ENCODE measurements at regions not wholly inside any gene's neighbourhood (a gene's known extent, or its start where the extent isn't known, plus 50 kb on each side); places are given as distances from the start of the nearest gene placed in this dataset.

DNA sequence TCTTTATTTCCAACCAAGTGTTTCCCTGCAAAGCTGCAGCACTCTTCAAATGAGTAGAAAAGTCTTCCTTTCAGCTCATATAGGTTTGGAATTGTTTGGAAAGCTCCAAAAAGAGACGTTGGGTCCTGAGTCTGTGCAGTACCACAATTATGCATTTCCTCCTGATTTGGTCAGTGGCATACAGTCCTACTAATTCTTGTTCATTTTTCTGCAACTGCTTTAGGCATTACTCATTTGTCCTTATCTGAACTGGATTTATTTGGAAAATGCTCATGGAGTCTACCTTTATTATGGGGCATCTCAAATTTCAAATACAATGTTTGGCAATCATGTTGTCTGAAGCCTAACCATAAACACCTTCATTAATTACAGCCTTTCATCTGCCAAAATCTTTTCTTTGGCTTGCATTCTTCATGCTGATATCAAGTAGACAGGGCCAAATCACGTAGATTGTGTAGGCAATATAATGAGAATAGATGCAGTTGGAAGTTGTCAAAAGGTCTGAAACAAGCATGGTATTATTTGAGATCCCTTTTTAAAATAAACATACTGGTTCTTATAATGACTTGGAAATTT lies 232.8 kb downstream of the TLE1 start:
- H3K36me3 ChIP-seq (replicated peaks in 1 of 2; ENCODE audit: insufficient read depth in 1 of 2, low read depth in 2 of 2): no peaks in the 10 kb centered on the region
- WGBS, 2 donors: 49 to 63% methylated on average over 2 of the region's 2 CpGs
- no peak for DNase-seq

DNA sequence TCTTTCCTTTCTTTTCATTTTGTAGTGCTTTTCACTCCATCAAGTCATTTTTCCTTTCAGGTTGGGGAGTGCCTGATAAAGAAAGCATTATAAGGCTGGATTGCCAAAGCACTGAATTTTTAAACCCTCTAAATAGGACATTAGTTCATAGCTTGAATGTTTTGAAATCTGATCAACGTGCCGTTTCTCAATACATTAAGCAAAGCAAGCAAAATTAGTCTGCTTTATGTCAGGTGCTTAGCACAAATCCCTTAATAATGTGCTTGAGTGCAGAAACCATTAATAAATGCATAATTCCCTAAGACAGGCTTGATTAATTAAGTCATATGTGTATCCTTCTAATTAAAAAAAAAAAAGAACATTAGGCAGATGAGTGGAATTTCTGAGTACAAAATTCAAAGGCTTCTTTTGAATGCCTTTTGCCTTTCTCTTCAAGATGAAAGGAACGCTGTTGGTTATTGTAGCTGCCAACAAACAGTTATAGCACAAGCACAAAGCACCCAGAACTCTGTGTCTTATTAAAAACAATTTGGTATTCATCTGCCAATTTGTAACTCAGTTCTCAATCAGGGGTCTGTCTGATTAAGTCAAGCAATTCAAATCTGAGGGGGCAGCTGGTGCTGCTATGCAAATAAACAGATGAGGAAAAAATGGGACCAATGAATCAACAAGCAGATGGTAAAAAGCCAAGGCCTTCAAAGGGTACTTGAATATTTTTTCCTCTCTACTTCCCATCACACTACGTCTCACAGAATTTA lies 233.7 kb downstream of the TLE1 start:
- Histone ChIP-seq H3K4me3 (no peak overlapping the region), H3K9me3 (no peaks in the 10 kb centered on the region), H3K36me3 (replicated peaks in 1 of 2; ENCODE audit: insufficient read depth in 1 of 2, low read depth in 2 of 2) (no peaks in the 10 kb centered on the region), H3K4me1 (no peaks in the 10 kb centered on the region), H3K27ac (no peak overlapping the region), H3K27me3 (no peaks in the 10 kb centered on the region)
- DNase-seq (no peak), ATAC-seq (no peak)
- TF ChIP-seq, protein P1, sequence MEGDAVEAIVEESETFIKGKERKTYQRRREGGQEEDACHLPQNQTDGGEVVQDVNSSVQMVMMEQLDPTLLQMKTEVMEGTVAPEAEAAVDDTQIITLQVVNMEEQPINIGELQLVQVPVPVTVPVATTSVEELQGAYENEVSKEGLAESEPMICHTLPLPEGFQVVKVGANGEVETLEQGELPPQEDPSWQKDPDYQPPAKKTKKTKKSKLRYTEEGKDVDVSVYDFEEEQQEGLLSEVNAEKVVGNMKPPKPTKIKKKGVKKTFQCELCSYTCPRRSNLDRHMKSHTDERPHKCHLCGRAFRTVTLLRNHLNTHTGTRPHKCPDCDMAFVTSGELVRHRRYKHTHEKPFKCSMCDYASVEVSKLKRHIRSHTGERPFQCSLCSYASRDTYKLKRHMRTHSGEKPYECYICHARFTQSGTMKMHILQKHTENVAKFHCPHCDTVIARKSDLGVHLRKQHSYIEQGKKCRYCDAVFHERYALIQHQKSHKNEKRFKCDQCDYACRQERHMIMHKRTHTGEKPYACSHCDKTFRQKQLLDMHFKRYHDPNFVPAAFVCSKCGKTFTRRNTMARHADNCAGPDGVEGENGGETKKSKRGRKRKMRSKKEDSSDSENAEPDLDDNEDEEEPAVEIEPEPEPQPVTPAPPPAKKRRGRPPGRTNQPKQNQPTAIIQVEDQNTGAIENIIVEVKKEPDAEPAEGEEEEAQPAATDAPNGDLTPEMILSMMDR (IDR thresholded peaks at IDR 0.05): no peak
- TF ChIP-seq POLR2A (IDR thresholded peaks at IDR 0.05): no peak
- intact Hi-C loops (cut with DNase I): no loop called here
- WGBS, 2 donors: 65 to 70% methylated on average over 4 of the region's 4 CpGs

More for the DNA sequence above, 232.8 kb downstream of the TLE1 start:
- Histone ChIP-seq H3K9me3 (no peaks in the 10 kb centered on the region), H3K4me1 (no peaks in the 10 kb centered on the region), H3K4me3 (no peak overlapping the region), H3K27ac (no peak overlapping the region), H3K27me3 (no peaks in the 10 kb centered on the region)
- intact Hi-C loops (cut with DNase I): no loop called here
- no peak for TF ChIP-seq POLR2A (IDR thresholded peaks at IDR 0.05)
- TF ChIP-seq, protein P1 (IDR thresholded peaks at IDR 0.05): no peak
- no peak for ATAC-seq

DNA sequence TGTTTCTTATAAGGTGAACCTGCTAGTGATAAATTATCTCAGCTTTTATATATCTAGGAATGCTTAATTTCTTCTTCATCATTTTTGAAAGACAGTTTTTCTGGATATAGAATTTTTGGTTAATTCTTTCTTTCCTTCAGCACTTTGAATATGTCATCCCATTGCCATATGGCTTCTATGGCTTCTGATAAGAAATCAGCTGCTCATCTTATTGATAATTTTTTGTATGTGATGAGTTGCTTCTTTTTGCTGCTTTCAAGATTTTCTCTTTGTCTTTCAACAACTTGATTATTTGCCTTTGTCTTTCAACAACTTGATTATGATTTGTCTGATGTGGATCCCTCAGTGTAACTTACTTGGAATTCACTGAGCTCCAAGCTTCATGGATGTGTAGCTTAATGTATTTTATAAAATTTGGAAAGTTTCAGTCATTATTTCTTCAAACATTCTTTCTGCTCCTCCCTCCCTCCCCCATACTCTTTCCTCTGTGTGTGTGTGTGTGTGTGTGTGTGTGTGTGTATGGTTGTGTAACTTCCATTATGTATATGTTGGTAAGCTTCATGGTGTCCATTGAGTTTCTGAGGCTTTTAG lies 243.9 kb downstream of the TLE1 start:
- no peak for TF ChIP-seq POLR2A (IDR thresholded peaks at IDR 0.05)
- TF ChIP-seq, protein P1 (IDR thresholded peaks at IDR 0.05): no peak
- H3K27me3 ChIP-seq: no peaks in the 10 kb centered on the region
- H3K27ac ChIP-seq: no peak overlapping the region
- no peaks in the 10 kb centered on the region for H3K36me3 ChIP-seq (replicated peaks in 1 of 2; ENCODE audit: insufficient read depth in 1 of 2, low read depth in 2 of 2)
- no peak overlapping the region for H3K4me3 ChIP-seq
- H3K4me1 ChIP-seq: no peaks in the 10 kb centered on the region
- intact Hi-C loops (cut with DNase I): no loop called here
- DNase-seq (no peak), ATAC-seq (no peak)
- H3K9me3 ChIP-seq: peaks cover 0 to 8% (median 0%) of the 10 kb centered on the region in 3 donors

DNA sequence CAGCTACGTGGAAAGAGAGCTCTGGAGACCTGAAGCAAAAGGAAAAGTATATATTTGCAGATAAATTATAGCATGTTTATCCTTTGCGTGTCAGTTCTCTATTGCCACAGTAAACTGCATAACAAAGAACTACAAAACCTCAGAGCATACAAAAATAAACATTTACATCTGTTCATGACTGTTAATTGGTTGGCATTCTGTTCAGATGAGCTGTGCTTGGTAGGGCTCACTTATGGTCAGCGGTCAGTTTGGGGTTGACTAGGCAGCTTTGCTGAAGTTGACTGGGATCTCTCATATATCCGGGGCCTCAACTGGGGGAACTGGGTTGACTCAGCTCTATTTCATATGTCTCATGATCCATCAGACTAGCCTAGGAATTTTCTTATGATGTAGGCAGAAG lies 257.7 kb downstream of the TLE1 start:
- peaks cover 0 to 9% (median 0%) of the 10 kb centered on the region in 3 donors for H3K9me3 ChIP-seq
- WGBS, 2 donors: 65 to 68% methylated on average over 4 of the region's 4 CpGs
- no peak for TF ChIP-seq POLR2A (IDR thresholded peaks at IDR 0.05)
- TF ChIP-seq, protein P1 (IDR thresholded peaks at IDR 0.05): no peak
- no peak for DNase-seq
- no peaks in the 10 kb centered on the region for H3K27me3 ChIP-seq
- intact Hi-C loops (cut with DNase I): no loop called here
- H3K27ac ChIP-seq: no peak overlapping the region
- no peaks in the 10 kb centered on the region for H3K4me1 ChIP-seq
- ATAC-seq: no peak
- H3K4me3 ChIP-seq: no peak overlapping the region
- H3K36me3 ChIP-seq (replicated peaks in 1 of 2; ENCODE audit: insufficient read depth in 1 of 2, low read depth in 2 of 2): no peaks in the 10 kb centered on the region

Measured in body of pancreas (tissue), 4 donors.